ENCODE measurements at regions not wholly inside any gene's neighbourhood (a gene's known extent, or its start where the extent isn't known, plus 50 kb on each side); places are given as distances from the start of the nearest gene placed in this dataset.

DNA sequence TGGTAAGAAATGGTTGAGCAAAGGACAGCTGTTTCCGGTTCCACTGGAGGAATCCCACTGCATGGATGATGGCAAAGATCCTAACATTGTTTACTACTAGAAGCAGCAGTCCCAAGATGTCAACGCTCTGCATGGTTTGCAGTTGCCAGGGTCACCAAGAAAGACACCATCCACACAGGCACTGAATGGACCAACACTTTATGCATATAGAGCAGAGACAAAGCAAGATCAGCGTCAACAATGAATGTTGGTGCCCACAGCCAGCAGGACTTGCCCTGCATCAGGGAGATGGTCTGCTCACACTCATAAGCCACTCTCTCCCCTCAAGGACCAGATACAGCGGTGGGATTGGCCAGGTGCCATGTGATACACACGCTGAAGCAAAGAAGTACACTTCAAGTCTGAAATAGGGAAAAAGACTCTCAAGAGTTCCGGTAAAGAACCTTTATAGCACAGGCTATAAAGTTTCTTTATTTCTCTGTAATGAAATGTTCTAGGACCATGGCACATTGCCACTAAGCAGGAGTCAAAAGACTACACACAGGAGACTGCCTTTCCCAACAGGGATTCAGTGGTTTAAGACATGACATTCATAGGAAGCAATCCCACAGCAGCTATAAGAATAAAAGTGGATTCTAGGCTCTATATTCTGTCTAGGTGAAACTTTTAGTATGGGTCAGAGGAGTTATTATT, 133.2 kb upstream of the EPHA4 start:
- Histone ChIP-seq H3K4me1 (ENCODE audit: control insufficient read depth, insufficient read depth, low read length) (no peaks in the 10 kb centered on the region), H3K27ac (ENCODE audit: low read length) (no peak overlapping the region), H3K36me3 (ENCODE audit: control insufficient read depth in 2 of 2, insufficient read depth in 2 of 2, low read length in 2 of 2) (no peaks in the 10 kb centered on the region), H3K9ac (ENCODE audit: low read length in 2 of 2) (no peak overlapping the region), H3K27me3 (ENCODE audit: control insufficient read depth in 1 of 2, insufficient read depth in 2 of 2, low read length in 2 of 2) (no peaks in the 10 kb centered on the region), H3K4me3 (ENCODE audit: low read length in 2 of 2) (no peak overlapping the region), H3K9me3 (ENCODE audit: control insufficient read depth in 2 of 2, low read length in 2 of 2) (no peaks in the 10 kb centered on the region)

DNA sequence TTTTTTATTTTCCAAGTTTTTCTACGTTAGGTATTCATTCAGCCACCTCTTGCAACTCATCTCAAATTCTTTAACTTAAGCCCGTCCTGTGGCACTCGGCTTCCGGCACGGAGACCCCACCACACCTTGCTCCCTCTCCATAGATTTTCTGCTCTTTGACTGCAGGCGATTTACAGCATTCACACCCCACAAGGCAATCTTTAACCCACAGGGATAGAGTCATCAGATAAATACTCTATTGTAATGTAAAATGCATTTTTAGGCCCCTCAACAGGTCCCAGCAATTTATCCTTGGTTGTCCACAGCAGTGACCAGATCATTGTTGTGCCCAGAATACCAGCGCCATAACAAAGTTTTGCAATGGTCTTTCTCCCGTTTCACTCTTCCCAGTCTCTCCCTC, 132.3 kb upstream of the EPHA4 start:
- Histone ChIP-seq H3K4me1 (ENCODE audit: control insufficient read depth, insufficient read depth, low read length) (no peaks in the 10 kb centered on the region), H3K27me3 (ENCODE audit: control insufficient read depth in 1 of 2, insufficient read depth in 2 of 2, low read length in 2 of 2) (no peaks in the 10 kb centered on the region), H3K4me3 (ENCODE audit: low read length in 2 of 2) (no peak overlapping the region), H3K9me3 (ENCODE audit: control insufficient read depth in 2 of 2, low read length in 2 of 2) (no peaks in the 10 kb centered on the region), H3K36me3 (ENCODE audit: control insufficient read depth in 2 of 2, insufficient read depth in 2 of 2, low read length in 2 of 2) (no peaks in the 10 kb centered on the region), H3K27ac (ENCODE audit: low read length) (no peak overlapping the region), H3K9ac (ENCODE audit: low read length in 2 of 2) (no peak overlapping the region)

DNA sequence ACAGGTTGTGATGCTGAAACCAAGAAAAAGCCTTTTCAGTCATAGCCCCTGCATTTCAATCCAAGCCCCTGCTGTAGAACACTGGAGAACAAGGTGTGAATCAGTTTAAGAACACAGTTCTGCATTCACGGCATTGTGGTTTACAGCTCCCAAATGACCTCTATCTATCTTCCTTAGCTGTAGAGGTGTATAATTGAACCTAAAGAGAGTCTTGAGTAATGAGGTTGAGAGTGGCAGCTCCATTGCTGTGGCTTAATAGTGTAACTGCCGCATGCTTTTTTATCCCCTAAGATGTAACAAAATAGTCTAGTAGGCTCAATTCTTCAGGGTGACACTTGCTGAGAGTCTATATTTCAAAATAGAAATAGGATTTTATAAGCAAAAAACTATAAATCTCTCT, 121.3 kb upstream of the EPHA4 start:
- no peak overlapping the region for H3K4me3 ChIP-seq (ENCODE audit: low read length in 2 of 2)
- no peak overlapping the region for H3K27ac ChIP-seq (ENCODE audit: low read length)
- no peaks in the 10 kb centered on the region for H3K9me3 ChIP-seq (ENCODE audit: control insufficient read depth in 2 of 2, low read length in 2 of 2)
- H3K27me3 ChIP-seq (ENCODE audit: control insufficient read depth in 1 of 2, insufficient read depth in 2 of 2, low read length in 2 of 2), result no peaks in the 10 kb centered on the region
- no peaks in the 10 kb centered on the region for H3K4me1 ChIP-seq (ENCODE audit: control insufficient read depth, insufficient read depth, low read length)
- H3K9ac ChIP-seq (ENCODE audit: low read length in 2 of 2), result no peak overlapping the region
- no peaks in the 10 kb centered on the region for H3K36me3 ChIP-seq (ENCODE audit: control insufficient read depth in 2 of 2, insufficient read depth in 2 of 2, low read length in 2 of 2)

DNA sequence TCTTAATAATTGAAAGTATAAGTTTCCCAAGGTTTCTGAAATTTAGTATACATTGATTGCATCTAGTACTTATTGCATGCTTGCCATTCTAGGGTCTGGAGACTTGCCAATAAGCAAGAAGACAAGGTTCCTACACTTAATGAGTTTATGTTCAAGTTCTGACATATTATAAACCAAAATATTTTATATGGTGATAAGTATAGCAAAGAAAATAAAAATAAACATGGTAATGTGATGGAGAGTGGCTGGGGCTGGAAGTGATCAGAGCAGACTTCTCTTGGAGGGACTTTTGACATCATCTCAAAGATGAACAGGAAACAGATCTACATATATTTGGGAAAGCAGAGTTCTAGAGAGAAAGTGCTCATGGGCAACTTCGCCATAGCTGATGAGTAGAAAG, 119.5 kb upstream of the EPHA4 start:
- H3K9me3 ChIP-seq (ENCODE audit: control insufficient read depth in 2 of 2, low read length in 2 of 2), result no peaks in the 10 kb centered on the region
- no peak overlapping the region for H3K4me3 ChIP-seq (ENCODE audit: low read length in 2 of 2)
- H3K9ac ChIP-seq (ENCODE audit: low read length in 2 of 2), result no peak overlapping the region
- no peaks in the 10 kb centered on the region for H3K36me3 ChIP-seq (ENCODE audit: control insufficient read depth in 2 of 2, insufficient read depth in 2 of 2, low read length in 2 of 2)
- no peak overlapping the region for H3K27ac ChIP-seq (ENCODE audit: low read length)
- no peaks in the 10 kb centered on the region for H3K4me1 ChIP-seq (ENCODE audit: control insufficient read depth, insufficient read depth, low read length)
- no peaks in the 10 kb centered on the region for H3K27me3 ChIP-seq (ENCODE audit: control insufficient read depth in 1 of 2, insufficient read depth in 2 of 2, low read length in 2 of 2)

DNA sequence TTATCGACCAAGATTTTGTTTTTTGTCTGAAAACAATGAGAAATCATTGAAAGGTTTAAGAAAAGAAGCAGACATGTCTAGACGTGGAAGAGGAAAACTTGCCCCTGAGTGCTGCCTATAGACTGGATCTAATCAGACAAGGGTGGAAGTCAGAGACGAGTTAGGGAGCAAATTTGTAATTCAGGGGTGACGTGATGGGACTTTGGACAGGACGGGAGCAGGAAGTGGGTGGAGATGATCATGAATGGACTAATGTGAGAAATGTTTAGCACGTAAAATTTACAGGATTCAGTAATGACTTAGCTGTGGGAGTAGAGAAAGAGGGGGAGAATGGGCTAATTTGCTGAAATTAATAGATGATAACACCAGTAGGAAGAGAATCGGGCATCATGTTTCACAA, 117.0 kb upstream of the EPHA4 start:
- Histone ChIP-seq H3K9me3 (ENCODE audit: control insufficient read depth in 2 of 2, low read length in 2 of 2) (no peaks in the 10 kb centered on the region), H3K4me1 (ENCODE audit: control insufficient read depth, insufficient read depth, low read length) (no peaks in the 10 kb centered on the region), H3K27me3 (ENCODE audit: control insufficient read depth in 1 of 2, insufficient read depth in 2 of 2, low read length in 2 of 2) (no peaks in the 10 kb centered on the region), H3K4me3 (ENCODE audit: low read length in 2 of 2) (no peak overlapping the region), H3K27ac (ENCODE audit: low read length) (no peak overlapping the region), H3K9ac (ENCODE audit: low read length in 2 of 2) (no peak overlapping the region), H3K36me3 (ENCODE audit: control insufficient read depth in 2 of 2, insufficient read depth in 2 of 2, low read length in 2 of 2) (no peaks in the 10 kb centered on the region)

DNA sequence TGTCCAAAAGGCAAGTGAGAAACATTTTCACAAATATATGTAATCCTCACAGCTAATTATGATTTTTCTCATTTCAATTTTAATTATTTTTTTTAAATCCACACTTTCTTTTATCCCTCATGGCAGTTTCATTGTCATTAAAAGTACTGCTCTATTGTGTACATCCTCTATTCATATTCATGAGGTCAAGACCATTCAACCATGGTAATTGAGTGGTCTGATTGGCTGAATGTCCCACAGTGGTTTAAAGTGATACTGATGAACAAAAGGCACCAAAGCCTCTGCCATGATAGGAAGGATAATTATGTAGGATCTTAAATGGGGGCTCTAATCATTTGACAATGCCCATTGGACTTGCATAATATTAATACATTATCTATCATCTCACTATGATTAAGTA, 108.4 kb upstream of the EPHA4 start:
- Histone ChIP-seq H3K27me3 (ENCODE audit: control insufficient read depth in 1 of 2, insufficient read depth in 2 of 2, low read length in 2 of 2) (no peaks in the 10 kb centered on the region), H3K9ac (ENCODE audit: low read length in 2 of 2) (no peak overlapping the region), H3K9me3 (ENCODE audit: control insufficient read depth in 2 of 2, low read length in 2 of 2) (no peaks in the 10 kb centered on the region), H3K4me3 (ENCODE audit: low read length in 2 of 2) (no peak overlapping the region), H3K27ac (ENCODE audit: low read length) (no peak overlapping the region), H3K4me1 (ENCODE audit: control insufficient read depth, insufficient read depth, low read length) (no peaks in the 10 kb centered on the region), H3K36me3 (ENCODE audit: control insufficient read depth in 2 of 2, insufficient read depth in 2 of 2, low read length in 2 of 2) (no peaks in the 10 kb centered on the region)

DNA sequence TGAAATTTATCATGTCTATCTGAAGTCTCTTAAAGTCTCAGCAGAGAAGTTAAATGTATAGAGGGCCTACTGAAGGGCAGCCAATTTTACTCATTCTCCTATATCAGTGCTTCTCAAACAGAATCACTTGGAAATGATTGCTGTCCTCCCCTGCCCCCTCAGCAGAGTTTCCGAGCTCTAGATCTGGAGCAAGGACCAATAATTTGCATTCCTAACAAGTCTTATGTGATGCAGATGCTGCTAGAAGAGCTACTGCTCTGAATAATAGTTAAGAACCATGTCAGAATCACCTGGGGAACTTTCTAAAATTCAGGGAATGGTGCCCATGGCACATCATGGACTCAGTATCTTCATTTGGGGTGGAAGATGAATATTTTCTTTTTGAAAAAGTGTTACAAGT, 105.6 kb upstream of the EPHA4 start:
- H3K36me3 ChIP-seq (ENCODE audit: control insufficient read depth in 2 of 2, insufficient read depth in 2 of 2, low read length in 2 of 2), result no peaks in the 10 kb centered on the region
- no peaks in the 10 kb centered on the region for H3K27me3 ChIP-seq (ENCODE audit: control insufficient read depth in 1 of 2, insufficient read depth in 2 of 2, low read length in 2 of 2)
- no peaks in the 10 kb centered on the region for H3K4me1 ChIP-seq (ENCODE audit: control insufficient read depth, insufficient read depth, low read length)
- no peak overlapping the region for H3K4me3 ChIP-seq (ENCODE audit: low read length in 2 of 2)
- no peak overlapping the region for H3K27ac ChIP-seq (ENCODE audit: low read length)
- no peaks in the 10 kb centered on the region for H3K9me3 ChIP-seq (ENCODE audit: control insufficient read depth in 2 of 2, low read length in 2 of 2)
- no peak overlapping the region for H3K9ac ChIP-seq (ENCODE audit: low read length in 2 of 2)

DNA sequence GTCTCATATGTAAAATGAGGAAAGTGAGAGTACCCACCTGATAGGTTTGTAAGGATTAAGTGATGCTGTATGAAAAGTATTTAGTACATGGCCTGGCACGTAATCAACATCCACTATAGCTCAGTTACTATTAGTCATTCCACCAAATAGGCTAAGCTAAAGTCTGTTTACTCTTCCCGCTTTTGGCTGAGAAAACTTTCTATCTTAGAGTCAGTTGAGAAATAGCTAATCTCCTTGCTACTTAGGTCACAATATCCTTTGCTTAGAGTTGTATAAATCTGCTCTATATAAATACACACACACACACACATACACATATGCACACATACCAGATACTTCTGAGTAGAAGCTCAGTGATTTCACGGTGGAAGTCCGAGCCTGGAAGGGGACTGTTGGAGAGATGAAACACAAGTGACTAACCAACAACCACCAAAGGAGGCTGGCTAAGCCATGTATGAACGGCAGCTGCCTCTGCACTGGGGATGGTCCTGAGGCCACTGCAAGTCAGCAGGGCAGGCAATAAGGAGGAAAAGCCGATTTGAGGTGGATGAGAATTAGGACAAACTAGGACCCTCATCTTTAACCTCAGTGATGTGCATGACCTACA, 104.6 kb upstream of the EPHA4 start:
- H3K4me3 ChIP-seq (ENCODE audit: low read length in 2 of 2), result no peak overlapping the region
- no peaks in the 10 kb centered on the region for H3K36me3 ChIP-seq (ENCODE audit: control insufficient read depth in 2 of 2, insufficient read depth in 2 of 2, low read length in 2 of 2)
- H3K9ac ChIP-seq (ENCODE audit: low read length in 2 of 2), result no peak overlapping the region
- no peaks in the 10 kb centered on the region for H3K4me1 ChIP-seq (ENCODE audit: control insufficient read depth, insufficient read depth, low read length)
- H3K9me3 ChIP-seq (ENCODE audit: control insufficient read depth in 2 of 2, low read length in 2 of 2), result no peaks in the 10 kb centered on the region
- no peaks in the 10 kb centered on the region for H3K27me3 ChIP-seq (ENCODE audit: control insufficient read depth in 1 of 2, insufficient read depth in 2 of 2, low read length in 2 of 2)
- no peak overlapping the region for H3K27ac ChIP-seq (ENCODE audit: low read length)

DNA sequence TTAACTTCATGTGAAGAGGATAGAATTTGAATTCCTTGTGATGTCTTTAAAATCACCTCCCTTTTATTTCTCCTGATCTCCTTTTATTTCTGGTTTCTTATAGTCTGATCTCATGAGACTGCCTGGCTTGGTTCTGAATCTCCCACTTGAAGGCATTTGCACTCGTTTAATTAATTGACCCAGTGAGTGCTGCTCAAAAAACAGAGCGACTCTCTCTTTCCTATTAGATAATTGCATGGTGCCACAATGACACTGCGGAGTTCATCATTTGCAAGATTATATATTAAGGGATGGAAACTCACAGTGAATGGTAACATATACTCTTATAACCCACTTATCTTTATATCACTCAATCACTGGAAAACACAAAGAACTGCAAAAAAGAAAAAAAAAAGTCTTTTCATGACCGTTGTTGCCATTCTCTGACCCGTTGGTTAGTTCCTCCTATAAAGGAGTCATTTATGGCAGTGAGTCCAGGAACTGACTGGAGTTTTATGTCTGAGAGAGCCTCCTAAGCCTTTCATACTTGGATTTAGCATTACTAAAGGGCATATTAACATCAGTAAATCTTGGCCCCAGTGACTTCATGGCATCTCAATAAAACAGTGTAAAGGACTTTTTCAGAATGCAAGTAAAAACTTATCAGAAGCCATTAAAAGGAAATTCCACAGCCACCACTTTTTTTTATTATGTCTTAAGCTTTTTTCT, 103.3 kb upstream of the EPHA4 start:
- Histone ChIP-seq H3K4me3 (ENCODE audit: low read length in 2 of 2) (no peak overlapping the region), H3K4me1 (ENCODE audit: control insufficient read depth, insufficient read depth, low read length) (peaks cover 7% of the 10 kb centered on the region), H3K9me3 (ENCODE audit: control insufficient read depth in 2 of 2, low read length in 2 of 2) (no peaks in the 10 kb centered on the region)

DNA sequence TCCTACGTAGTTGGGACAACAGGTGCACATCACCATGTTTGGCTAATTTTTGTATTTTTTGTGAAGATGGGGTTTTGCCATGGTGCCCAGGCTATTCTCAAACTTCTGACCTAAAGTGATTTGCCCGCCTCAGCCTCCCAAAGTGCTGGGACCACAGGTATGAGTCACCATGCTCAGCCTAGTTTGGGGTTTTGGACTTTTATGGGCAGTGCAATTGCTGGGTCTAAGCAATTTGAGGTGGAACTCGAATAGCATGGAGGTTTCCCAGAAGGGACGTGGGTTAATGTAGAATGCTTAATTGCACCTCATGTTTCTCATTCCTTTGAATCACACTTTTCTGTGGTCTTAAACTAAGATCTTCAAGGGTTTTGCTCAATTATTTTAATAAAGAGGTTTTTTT, 102.3 kb upstream of the EPHA4 start:
- Histone ChIP-seq H3K9ac (ENCODE audit: low read length in 2 of 2) (no peak overlapping the region), H3K27ac (ENCODE audit: low read length) (no peak overlapping the region), H3K4me3 (ENCODE audit: low read length in 2 of 2) (no peak overlapping the region), H3K4me1 (ENCODE audit: control insufficient read depth, insufficient read depth, low read length) (peaks cover 7% of the 10 kb centered on the region), H3K27me3 (ENCODE audit: control insufficient read depth in 1 of 2, insufficient read depth in 2 of 2, low read length in 2 of 2) (no peaks in the 10 kb centered on the region), H3K36me3 (ENCODE audit: control insufficient read depth in 2 of 2, insufficient read depth in 2 of 2, low read length in 2 of 2) (no peaks in the 10 kb centered on the region), H3K9me3 (ENCODE audit: control insufficient read depth in 2 of 2, low read length in 2 of 2) (no peaks in the 10 kb centered on the region)

More for the DNA sequence above, 103.3 kb upstream of the EPHA4 start:
- Histone ChIP-seq H3K9ac (ENCODE audit: low read length in 2 of 2) (no peak overlapping the region), H3K27ac (ENCODE audit: low read length) (no peak overlapping the region), H3K27me3 (ENCODE audit: control insufficient read depth in 1 of 2, insufficient read depth in 2 of 2, low read length in 2 of 2) (no peaks in the 10 kb centered on the region), H3K36me3 (ENCODE audit: control insufficient read depth in 2 of 2, insufficient read depth in 2 of 2, low read length in 2 of 2) (no peaks in the 10 kb centered on the region)

DNA sequence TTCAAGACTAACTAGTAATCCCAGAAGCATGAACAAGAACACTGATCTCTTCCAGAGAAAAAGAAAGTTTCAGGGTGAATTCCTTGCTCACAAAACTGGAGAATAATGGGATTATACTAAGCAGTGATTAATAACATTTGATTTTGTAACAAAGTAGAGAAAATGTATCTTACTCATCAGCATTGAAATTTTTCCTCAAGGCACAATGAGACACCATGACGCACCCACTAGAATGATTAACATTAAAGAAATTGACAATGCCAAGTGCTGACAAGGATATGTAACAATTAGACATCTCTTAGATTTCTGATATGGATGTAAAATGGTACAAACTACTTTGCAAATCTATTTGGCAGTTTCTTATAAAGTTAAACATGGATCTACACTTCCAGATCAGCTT, 101.1 kb upstream of the EPHA4 start:
- no peak overlapping the region for H3K9ac ChIP-seq (ENCODE audit: low read length in 2 of 2)
- peaks cover 7% of the 10 kb centered on the region for H3K4me1 ChIP-seq (ENCODE audit: control insufficient read depth, insufficient read depth, low read length)
- H3K36me3 ChIP-seq (ENCODE audit: control insufficient read depth in 2 of 2, insufficient read depth in 2 of 2, low read length in 2 of 2), result no peaks in the 10 kb centered on the region
- no peaks in the 10 kb centered on the region for H3K9me3 ChIP-seq (ENCODE audit: control insufficient read depth in 2 of 2, low read length in 2 of 2)
- H3K27ac ChIP-seq (ENCODE audit: low read length), result no peak overlapping the region
- no peaks in the 10 kb centered on the region for H3K27me3 ChIP-seq (ENCODE audit: control insufficient read depth in 1 of 2, insufficient read depth in 2 of 2, low read length in 2 of 2)
- no peak overlapping the region for H3K4me3 ChIP-seq (ENCODE audit: low read length in 2 of 2)

Measured in stomach smooth muscle (tissue), 2 donors.